ENCODE measurements at regions not wholly inside any gene's neighbourhood (a gene's known extent, or its start where the extent isn't known, plus 50 kb on each side); places are given as distances from the start of the nearest gene placed in this dataset.

GRCh38 chr6:137589067-137589848, 95.1 kb upstream of the OLIG3 start:
- TF ChIP-seq CEBPB (IDR thresholded peaks at IDR 0.05) (peak; percentile 59; the same call in 1 of the 2 replicates), RAD21 (IDR thresholded peaks at IDR 0.05; ENCODE audit: low read depth) (peak; percentile 57), EP300 (IDR thresholded peaks at IDR 0.05; ENCODE audit: borderline replicate concordance) (no peak)

GRCh38 chr6:137590684-137591083, 96.5 kb upstream of the OLIG3 start:
- TF ChIP-seq CEBPB (IDR thresholded peaks at IDR 0.05): no peak
- TF ChIP-seq REST (IDR thresholded peaks at IDR 0.05; ENCODE audit: low read depth): no peak
- TF ChIP-seq NFIC (IDR thresholded peaks at IDR 0.05): no peak
- TF ChIP-seq USF1 (IDR thresholded peaks at IDR 0.05): no peak

GRCh38 chr6:137601471-137601870, 107.3 kb upstream of the OLIG3 start:
- no peak for TF ChIP-seq USF1 (IDR thresholded peaks at IDR 0.05)
- TF ChIP-seq NFIC (IDR thresholded peaks at IDR 0.05): no peak
- TF ChIP-seq TCF12 (IDR thresholded peaks at IDR 0.05; ENCODE audit: low read depth): no peak
- no peak for TF ChIP-seq TAF1 (IDR thresholded peaks at IDR 0.05; ENCODE audit: low read depth)
- TF ChIP-seq EGR1 (IDR thresholded peaks at IDR 0.05): no peak
- TF ChIP-seq EP300 (IDR thresholded peaks at IDR 0.05; ENCODE audit: borderline replicate concordance): no peak
- no peak for TF ChIP-seq YY1 (IDR thresholded peaks at IDR 0.05; ENCODE audit: low read depth)
- no peak for TF ChIP-seq TEAD4 (IDR thresholded peaks at IDR 0.05)
- no peak for TF ChIP-seq REST (IDR thresholded peaks at IDR 0.05; ENCODE audit: low read depth)
- no peak for TF ChIP-seq ZBTB7A (IDR thresholded peaks at IDR 0.05; ENCODE audit: low read depth)
- no peak for TF ChIP-seq CREB1 (IDR thresholded peaks at IDR 0.05; ENCODE audit: low read depth)
- TF ChIP-seq MAX (IDR thresholded peaks at IDR 0.05): no peak
- no peak for TF ChIP-seq CEBPB (IDR thresholded peaks at IDR 0.05)
- no peak for TF ChIP-seq FOXM1 (IDR thresholded peaks at IDR 0.05; ENCODE audit: borderline replicate concordance, low read depth)
- no peak for TF ChIP-seq RAD21 (IDR thresholded peaks at IDR 0.05; ENCODE audit: low read depth)

- TF ChIP-seq FOXM1 (IDR thresholded peaks at IDR 0.05; ENCODE audit: borderline replicate concordance, low read depth) (no peak), TCF12 (IDR thresholded peaks at IDR 0.05; ENCODE audit: low read depth) (no peak), TEAD4 (IDR thresholded peaks at IDR 0.05) (no peak), REST (IDR thresholded peaks at IDR 0.05; ENCODE audit: low read depth) (no peak), EGR1 (IDR thresholded peaks at IDR 0.05) (no peak), EP300 (IDR thresholded peaks at IDR 0.05; ENCODE audit: borderline replicate concordance) (no peak), NFIC (IDR thresholded peaks at IDR 0.05) (no peak), CEBPB (IDR thresholded peaks at IDR 0.05) (no peak), CREB1 (IDR thresholded peaks at IDR 0.05; ENCODE audit: low read depth) (no peak), RAD21 (IDR thresholded peaks at IDR 0.05; ENCODE audit: low read depth) (no peak), USF1 (IDR thresholded peaks at IDR 0.05) (no peak), ZBTB7A (IDR thresholded peaks at IDR 0.05; ENCODE audit: low read depth) (no peak)
These were observed 108.4 kb upstream of the OLIG3 start for GRCh38 chr6:137602313-137603197.
